ENCODE measurements at regions not wholly inside any gene's neighbourhood (a gene's known extent, or its start where the extent isn't known, plus 50 kb on each side); places are given as distances from the start of the nearest gene placed in this dataset.

GRCh38 chr5:158513490-158514318 lies 586.0 kb downstream of the EBF1 start:
- Histone ChIP-seq H3K27ac (peak overlapping the region in 1 of 2 donors; percentile 7), H3K4me1 (peaks cover 0 to 6% of the 10 kb centered on the region in 2 donors), H3K36me3 (no peaks in the 10 kb centered on the region), H3K4me3 (no peak overlapping the region), H3K9me3 (no peaks in the 10 kb centered on the region), H3K27me3 (no peaks in the 10 kb centered on the region)
- DNase-seq (ENCODE audit: low spot score): no peak
- TF ChIP-seq, protein P1, sequence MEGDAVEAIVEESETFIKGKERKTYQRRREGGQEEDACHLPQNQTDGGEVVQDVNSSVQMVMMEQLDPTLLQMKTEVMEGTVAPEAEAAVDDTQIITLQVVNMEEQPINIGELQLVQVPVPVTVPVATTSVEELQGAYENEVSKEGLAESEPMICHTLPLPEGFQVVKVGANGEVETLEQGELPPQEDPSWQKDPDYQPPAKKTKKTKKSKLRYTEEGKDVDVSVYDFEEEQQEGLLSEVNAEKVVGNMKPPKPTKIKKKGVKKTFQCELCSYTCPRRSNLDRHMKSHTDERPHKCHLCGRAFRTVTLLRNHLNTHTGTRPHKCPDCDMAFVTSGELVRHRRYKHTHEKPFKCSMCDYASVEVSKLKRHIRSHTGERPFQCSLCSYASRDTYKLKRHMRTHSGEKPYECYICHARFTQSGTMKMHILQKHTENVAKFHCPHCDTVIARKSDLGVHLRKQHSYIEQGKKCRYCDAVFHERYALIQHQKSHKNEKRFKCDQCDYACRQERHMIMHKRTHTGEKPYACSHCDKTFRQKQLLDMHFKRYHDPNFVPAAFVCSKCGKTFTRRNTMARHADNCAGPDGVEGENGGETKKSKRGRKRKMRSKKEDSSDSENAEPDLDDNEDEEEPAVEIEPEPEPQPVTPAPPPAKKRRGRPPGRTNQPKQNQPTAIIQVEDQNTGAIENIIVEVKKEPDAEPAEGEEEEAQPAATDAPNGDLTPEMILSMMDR (IDR thresholded peaks at IDR 0.05): no peak

DNA sequence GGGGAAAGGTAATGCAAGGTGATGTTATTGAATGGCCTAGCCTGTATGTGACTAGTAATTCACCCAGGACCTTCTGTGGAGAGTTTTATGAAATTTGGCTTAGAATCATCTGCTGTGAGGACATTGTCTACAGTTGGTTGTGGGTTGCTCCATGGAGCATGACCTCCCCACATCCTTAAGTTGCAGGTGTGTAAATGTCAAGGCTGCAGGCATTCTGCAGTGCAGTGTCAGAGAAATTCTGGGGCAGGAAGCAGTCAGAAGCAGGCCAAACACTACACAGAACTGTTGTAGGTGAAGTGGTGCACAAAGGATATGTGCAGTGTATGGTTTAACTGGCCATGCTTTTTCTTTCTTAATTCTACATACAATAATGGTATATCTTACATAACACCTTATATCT lies 588.3 kb downstream of the EBF1 start:
- no peaks in the 10 kb centered on the region for H3K27me3 ChIP-seq
- no peaks in the 10 kb centered on the region for H3K36me3 ChIP-seq
- TF ChIP-seq, protein P1 (IDR thresholded peaks at IDR 0.05): no peak
- H3K4me1 ChIP-seq: peaks cover 0 to 6% of the 10 kb centered on the region in 2 donors
- no peak overlapping the region for H3K4me3 ChIP-seq
- no peak for DNase-seq (ENCODE audit: low spot score)
- no peak overlapping the region for H3K27ac ChIP-seq
- H3K9me3 ChIP-seq: peaks cover 0 to 7% of the 10 kb centered on the region in 2 donors

DNA sequence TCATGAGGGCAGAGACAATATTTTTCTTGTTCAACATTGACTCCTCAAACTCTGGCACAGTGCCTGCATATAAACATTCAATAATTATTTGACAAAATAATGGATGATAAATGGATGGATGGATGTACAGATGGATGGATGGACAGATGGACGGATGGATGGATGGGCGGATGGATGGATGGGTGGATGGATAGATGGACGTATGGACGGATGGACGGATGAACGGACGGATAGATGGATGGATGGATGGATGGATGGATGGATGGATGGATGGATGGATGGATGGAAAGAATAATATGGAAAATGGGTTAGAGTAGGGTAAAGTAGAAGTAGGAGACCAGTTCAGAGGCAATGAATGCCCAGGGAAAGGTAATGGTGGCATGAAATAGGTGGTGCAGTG lies 589.2 kb downstream of the EBF1 start:
- Histone ChIP-seq H3K27ac (no peak overlapping the region), H3K4me1 (peaks cover 0 to 6% of the 10 kb centered on the region in 2 donors), H3K36me3 (no peaks in the 10 kb centered on the region), H3K9me3 (peaks cover 0 to 16% of the 10 kb centered on the region in 2 donors), H3K4me3 (no peak overlapping the region), H3K27me3 (no peaks in the 10 kb centered on the region)
- TF ChIP-seq, protein P1 (IDR thresholded peaks at IDR 0.05): no peak
- no peak for DNase-seq (ENCODE audit: low spot score)

GRCh38 chr5:158506648-158507047 lies 593.1 kb downstream of the EBF1 start:
- no peak for DNase-seq (ENCODE audit: low spot score)
- Histone ChIP-seq H3K27ac (no peak overlapping the region), H3K4me1 (no peaks in the 10 kb centered on the region), H3K4me3 (no peak overlapping the region), H3K27me3 (no peaks in the 10 kb centered on the region), H3K9me3 (peaks cover 0 to 21% of the 10 kb centered on the region in 2 donors), H3K36me3 (no peaks in the 10 kb centered on the region)
- TF ChIP-seq, protein P1 (IDR thresholded peaks at IDR 0.05): no peak

DNA sequence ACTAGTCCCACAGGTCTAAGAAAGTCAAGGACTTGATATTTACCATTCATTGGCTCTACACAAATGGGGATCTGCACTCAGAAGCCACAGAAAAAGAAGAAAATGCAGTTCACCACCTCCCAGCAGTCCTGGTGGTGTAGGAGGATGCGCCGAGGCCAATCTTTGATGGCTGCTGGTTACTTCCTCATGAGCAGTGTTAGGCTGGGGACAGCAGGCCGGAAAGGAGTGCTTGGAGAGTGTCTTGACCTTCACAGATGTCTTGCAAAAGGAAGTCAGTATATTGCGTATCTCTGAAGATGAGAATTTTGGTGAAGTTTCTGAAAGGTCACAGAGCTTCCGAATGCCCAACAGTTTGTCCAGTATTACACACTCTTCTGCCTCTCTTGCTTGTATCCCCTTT lies 597.0 kb downstream of the EBF1 start:
- Histone ChIP-seq H3K36me3 (no peaks in the 10 kb centered on the region), H3K27me3 (no peaks in the 10 kb centered on the region), H3K4me1 (no peaks in the 10 kb centered on the region), H3K4me3 (no peak overlapping the region), H3K9me3 (peaks cover 0 to 21% of the 10 kb centered on the region in 2 donors), H3K27ac (no peak overlapping the region)
- DNase-seq (ENCODE audit: low spot score): no peak
- TF ChIP-seq, protein P1 (IDR thresholded peaks at IDR 0.05): no peak
